Mesodermal cell (in vitro differentiated cells): ENCODE measurements at regions not wholly inside any gene's neighbourhood (a gene's known extent, or its start where the extent isn't known, plus 50 kb on each side); places are given as distances from the start of the nearest gene placed in this dataset.

Experiments
- H3K27ac ChIP-seq: 2 replicates; pipeline ENCODE4 v1.7.0; 2013; ENCODE audit warnings: mild to moderate bottlenecking, low read depth, low read length, moderate library complexity; ENCODE audit not compliant: severe bottlenecking
- H3K36me3 ChIP-seq: 2 replicates; pipeline ENCODE4 v1.7.1; 2013; ENCODE audit warnings: mild to moderate bottlenecking, low read length, moderate library complexity; ENCODE audit not compliant: control insufficient read depth, insufficient read depth
- H3K4me1 ChIP-seq: one replicate; pipeline ENCODE4 v1.7.1; 2013; ENCODE audit warnings: mild to moderate bottlenecking, low read length; ENCODE audit not compliant: insufficient read depth, control insufficient read depth, poor library complexity, severe bottlenecking
- H3K4me3 ChIP-seq: 2 replicates; pipeline ENCODE4 v1.7.0; 2013; ENCODE audit warnings: low read length, control low read depth, mild to moderate bottlenecking; ENCODE audit not compliant: insufficient read depth, poor library complexity, severe bottlenecking; ENCODE audit errors: extremely low read depth
- H3K9me3 ChIP-seq: 2 replicates; pipeline ENCODE4 v1.7.1; 2013; ENCODE audit warnings: mild to moderate bottlenecking, low read length, moderate library complexity; ENCODE audit not compliant: control insufficient read depth
- WGBS, 2 experiments: methylation state at CpG; one replicate each; pipeline ENCODE4 v1.1.5; 2013; ENCODE audit warnings: missing lambda C conversion rate in 2 of 2; ENCODE audit not compliant: insufficient coverage in 2 of 2; 5-methylcytosine and 5-hydroxymethylcytosine counted together

- Histone ChIP-seq H3K27ac (no peak overlapping the region), H3K4me1 (no peaks in the 10 kb centered on the region), H3K4me3 (no peak overlapping the region), H3K9me3 (no peaks in the 10 kb centered on the region), H3K36me3 (no peaks in the 10 kb centered on the region)
- 88 to 94% methylated on average over 5 of the region's 7 CpGs for WGBS, 2 experiments
These were observed 282.2 kb downstream of the CDH26 start for GRCh38 chr20:60240415-60240814.

DNA sequence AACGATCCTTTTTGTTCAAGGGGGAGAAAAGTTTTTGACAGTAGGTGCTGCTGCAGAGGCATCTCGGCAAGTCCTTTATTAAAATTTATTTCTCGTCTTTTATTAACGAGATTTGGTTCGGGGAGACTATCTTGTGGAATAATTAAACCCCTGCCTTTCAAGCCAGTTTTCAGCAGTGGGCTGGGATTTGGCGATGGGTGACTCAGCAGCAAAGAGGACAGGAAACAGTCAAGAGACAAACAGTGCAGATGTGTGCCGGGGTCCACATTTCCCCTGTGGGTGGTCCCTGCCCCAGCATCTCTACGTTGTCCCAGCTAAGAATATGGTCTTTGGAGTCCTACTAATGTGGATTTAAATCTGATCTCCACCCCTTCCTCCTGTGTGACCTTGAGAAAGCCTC, 282.8 kb downstream of the CDH26 start:
- H3K4me3 ChIP-seq, result no peak overlapping the region
- no peaks in the 10 kb centered on the region for H3K36me3 ChIP-seq
- no peaks in the 10 kb centered on the region for H3K4me1 ChIP-seq
- H3K9me3 ChIP-seq, result no peaks in the 10 kb centered on the region
- WGBS, 2 experiments, result 88 to 93% methylated on average over 6 to 7 of the region's 8 CpGs
- H3K27ac ChIP-seq, result no peak overlapping the region

DNA sequence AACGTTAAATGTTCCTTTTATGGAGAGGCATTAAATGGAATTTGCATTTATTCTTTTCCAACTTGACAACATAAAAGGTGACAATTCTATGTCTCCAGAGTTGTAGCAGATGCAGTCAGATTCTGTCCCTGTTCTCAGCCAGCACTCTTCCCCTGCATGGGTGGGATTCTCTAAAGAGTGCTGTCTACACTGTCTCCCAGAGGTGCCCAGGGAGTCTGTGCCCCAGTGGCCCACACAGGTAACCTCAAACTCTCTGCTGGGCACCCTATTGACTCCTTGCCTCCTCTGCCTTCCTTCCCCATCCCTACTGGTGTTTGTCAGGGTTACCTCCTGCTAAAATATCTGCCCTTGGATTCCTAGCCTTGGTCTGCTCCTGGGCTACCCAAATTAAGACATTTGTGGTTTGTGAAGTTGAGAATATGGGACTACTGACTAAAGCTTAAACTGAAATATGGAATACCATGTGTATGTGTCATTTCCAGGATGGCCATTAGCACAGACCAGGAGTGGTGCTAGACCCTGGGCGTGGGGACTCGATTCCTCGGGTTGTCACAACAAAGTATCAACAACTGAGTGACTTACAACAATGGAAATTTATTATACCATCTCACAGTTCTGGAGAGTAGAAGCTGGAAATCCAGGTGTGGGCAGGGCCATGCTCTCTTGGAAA, 284.7 kb downstream of the CDH26 start:
- H3K9me3 ChIP-seq, result no peaks in the 10 kb centered on the region
- H3K27ac ChIP-seq, result no peak overlapping the region
- no peaks in the 10 kb centered on the region for H3K36me3 ChIP-seq
- H3K4me3 ChIP-seq, result no peak overlapping the region
- no peaks in the 10 kb centered on the region for H3K4me1 ChIP-seq
- no CpG with 5 or more reads among the region's 4 CpGs for WGBS, 2 experiments

- Histone ChIP-seq H3K9me3 (no peaks in the 10 kb centered on the region), H3K36me3 (no peaks in the 10 kb centered on the region), H3K4me1 (peaks cover 4% of the 10 kb centered on the region), H3K4me3 (no peak overlapping the region), H3K27ac (no peak overlapping the region)
- WGBS, 2 experiments, result 83 to 95% methylated on average over 7 to 9 of the region's 10 CpGs
These were observed 286.3 kb downstream of the CDH26 start for GRCh38 chr20:60244373-60245146.

- peaks cover 4% of the 10 kb centered on the region for H3K4me1 ChIP-seq
- H3K27ac ChIP-seq, result no peak overlapping the region
- no peaks in the 10 kb centered on the region for H3K36me3 ChIP-seq
- H3K9me3 ChIP-seq, result no peaks in the 10 kb centered on the region
- 78 to 93% methylated on average over 3 to 4 of the region's 5 CpGs for WGBS, 2 experiments
- no peak overlapping the region for H3K4me3 ChIP-seq
These were observed 288.5 kb downstream of the CDH26 start for GRCh38 chr20:60246751-60247150.

GRCh38 chr20:60249436-60249835, 291.2 kb downstream of the CDH26 start:
- Histone ChIP-seq H3K27ac (no peak overlapping the region), H3K4me1 (peaks cover 4% of the 10 kb centered on the region)
- WGBS, 2 experiments, result 58 to 68% methylated on average over 7 to 8 of the region's 8 CpGs

DNA sequence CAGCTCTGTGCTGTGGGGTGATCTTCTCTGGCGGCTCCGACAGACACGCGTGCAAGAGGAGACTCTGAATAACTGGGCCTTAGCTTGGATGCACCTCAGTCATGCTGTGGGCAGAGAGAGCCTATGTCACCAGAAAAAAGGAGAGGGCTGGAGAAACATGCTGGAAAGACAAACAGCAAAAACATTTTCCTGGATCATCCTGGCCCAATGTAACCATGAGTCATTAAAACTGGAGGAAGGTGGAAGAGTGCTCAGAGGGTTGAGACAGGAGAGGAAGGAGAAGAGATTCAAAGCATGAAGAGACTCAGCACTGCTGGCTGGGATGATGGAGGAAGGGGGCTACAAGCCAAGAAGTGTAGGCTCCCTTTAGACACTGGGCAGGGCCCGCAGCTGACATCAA, 292.0 kb downstream of the CDH26 start:
- no peak overlapping the region for H3K27ac ChIP-seq
- no peaks in the 10 kb centered on the region for H3K36me3 ChIP-seq
- peaks cover 4% of the 10 kb centered on the region for H3K4me1 ChIP-seq
- no peaks in the 10 kb centered on the region for H3K9me3 ChIP-seq
- 97 to 100% methylated on average over 5 of the region's 5 CpGs for WGBS, 2 experiments
- H3K4me3 ChIP-seq, result no peak overlapping the region

More at GRCh38 chr20:60249436-60249835, 291.2 kb downstream of the CDH26 start:
- Histone ChIP-seq H3K9me3 (no peaks in the 10 kb centered on the region), H3K36me3 (no peaks in the 10 kb centered on the region), H3K4me3 (no peak overlapping the region)

DNA sequence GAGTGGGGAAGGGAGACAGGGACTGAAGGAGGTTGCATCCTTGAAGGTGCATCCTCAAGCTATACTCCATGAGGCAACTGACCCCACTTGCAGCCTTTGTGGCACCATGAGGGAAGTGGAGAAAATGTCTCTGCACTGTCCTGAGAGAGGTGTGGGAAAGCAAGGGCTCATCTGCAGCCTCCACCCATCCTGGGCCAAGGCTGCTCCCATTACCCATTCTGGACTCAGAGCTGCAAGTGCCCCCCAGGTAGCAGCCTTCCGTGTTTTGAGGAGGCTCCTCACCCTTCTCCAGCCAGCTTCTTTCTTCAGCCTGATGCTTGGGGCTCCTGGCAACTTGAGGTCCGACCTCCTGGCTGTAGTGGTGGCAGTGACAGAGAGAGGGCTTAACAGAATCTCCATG, 294.6 kb downstream of the CDH26 start:
- Histone ChIP-seq H3K9me3 (no peaks in the 10 kb centered on the region), H3K4me3 (no peak overlapping the region), H3K27ac (no peak overlapping the region), H3K36me3 (no peaks in the 10 kb centered on the region), H3K4me1 (peaks cover 4% of the 10 kb centered on the region)
- WGBS, 2 experiments, result no CpG with 5 or more reads among the region's 2 CpGs

- H3K27ac ChIP-seq, result no peak overlapping the region
- no peak overlapping the region for H3K4me3 ChIP-seq
- H3K9me3 ChIP-seq, result no peaks in the 10 kb centered on the region
- WGBS, 2 experiments, result 83 to 86% methylated on average over 1 to 4 of the region's 6 CpGs
- H3K36me3 ChIP-seq, result no peaks in the 10 kb centered on the region
- H3K4me1 ChIP-seq, result peaks cover 4% of the 10 kb centered on the region
These were observed 295.2 kb downstream of the CDH26 start for GRCh38 chr20:60253471-60253870.

- H3K4me3 ChIP-seq, result no peak overlapping the region
- WGBS, 2 experiments, result 87 to 88% methylated on average over 4 to 5 of the region's 6 CpGs
- H3K4me1 ChIP-seq, result no peaks in the 10 kb centered on the region
- no peaks in the 10 kb centered on the region for H3K9me3 ChIP-seq
- H3K27ac ChIP-seq, result no peak overlapping the region
- no peaks in the 10 kb centered on the region for H3K36me3 ChIP-seq
These were observed 296.7 kb downstream of the CDH26 start for GRCh38 chr20:60254901-60255411.

GRCh38 chr20:60255415-60255814, 297.2 kb downstream of the CDH26 start:
- H3K4me1 ChIP-seq, result no peaks in the 10 kb centered on the region
- H3K9me3 ChIP-seq, result no peaks in the 10 kb centered on the region
- no peak overlapping the region for H3K4me3 ChIP-seq
- H3K36me3 ChIP-seq, result no peaks in the 10 kb centered on the region
- no peak overlapping the region for H3K27ac ChIP-seq
- no CpG with 5 or more reads among the region's 3 CpGs for WGBS, 2 experiments
